Neural progenitor cell (in vitro differentiated cells): ENCODE measurements at regions not wholly inside any gene's neighbourhood (a gene's known extent, or its start where the extent isn't known, plus 50 kb on each side); places are given as distances from the start of the nearest gene placed in this dataset.

Experiments
- DNase-seq: peaks from one replicate; pipeline ENCODE4 v3.0.0-alpha.2; 2016; ENCODE audit warnings: low spot score
- H2AFZ ChIP-seq: fragments of 200-600 bp; sonication (generic); replicated peaks from 2 replicates; pipeline ENCODE4 v1.6.1; 2016; ENCODE audit warnings: antibody characterized with exemption
- H3F3A ChIP-seq: fragments of 200-600 bp; sonication (generic); 2 replicates; pipeline ENCODE4 v1.6.1; 2016; ENCODE audit warnings: antibody characterized with exemption, low read depth
- H3K27ac ChIP-seq: fragments of 200-600 bp; sonication (generic); 2 replicates; pipeline ENCODE4 v1.5.1; 2016; ENCODE audit warnings: mild to moderate bottlenecking
- H3K27me3 ChIP-seq: fragments of 200-600 bp; sonication (generic); 2 replicates; pipeline ENCODE4 v1.6.1; 2016; ENCODE audit warnings: mild to moderate bottlenecking, moderate library complexity
- H3K36me3 ChIP-seq: fragments of 200-600 bp; sonication (generic); 2 replicates; pipeline ENCODE4 v1.5.1; 2016
- H3K4me1 ChIP-seq: fragments of 200-600 bp; sonication (generic); 2 replicates; pipeline ENCODE4 v1.6.1; 2016; ENCODE audit warnings: mixed run types
- H3K4me2 ChIP-seq: fragments of 200-600 bp; sonication (generic); 2 replicates; pipeline ENCODE4 v1.6.1; 2016
- H3K4me3 ChIP-seq: fragments of 200-600 bp; sonication (generic); 2 replicates; pipeline ENCODE4 v1.5.1; 2016
- H3K79me2 ChIP-seq: fragments of 200-600 bp; sonication (generic); 2 replicates; pipeline ENCODE4 v1.6.1; 2016; ENCODE audit warnings: low read depth
- H3K9ac ChIP-seq: fragments of 200-600 bp; sonication (generic); 2 replicates; pipeline ENCODE4 v1.6.1; 2016
- H3K9me3 ChIP-seq: fragments of 200-600 bp; sonication (generic); 2 replicates; pipeline ENCODE4 v1.5.1; 2016; ENCODE audit warnings: low read depth
- H4K20me1 ChIP-seq: fragments of 200-600 bp; sonication (generic); 2 replicates; pipeline ENCODE4 v1.6.1; 2016; ENCODE audit warnings: low read depth
- H3K27ac Mint-ChIP-seq: 3 replicates; pipeline ENCODE4 v1.8.0; 2021; ENCODE audit warnings: mixed read lengths
- H3K27me3 Mint-ChIP-seq: 2 replicates; pipeline ENCODE4 v1.8.0; 2022; ENCODE audit warnings: low read depth, mild to moderate bottlenecking, inconsistent platforms, moderate library complexity, mixed read lengths; ENCODE audit not compliant: insufficient read depth
- H3K36me3 Mint-ChIP-seq: 3 replicates; pipeline ENCODE4 v1.8.0; 2021; ENCODE audit warnings: mixed read lengths
- H3K4me1 Mint-ChIP-seq: 3 replicates; pipeline ENCODE4 v1.8.0; 2021; ENCODE audit warnings: mixed read lengths
- H3K4me3 Mint-ChIP-seq: 3 replicates; pipeline ENCODE4 v1.8.0; 2021; ENCODE audit warnings: mild to moderate bottlenecking, moderate library complexity, mixed read lengths
- H3K9me3 Mint-ChIP-seq: 3 replicates; pipeline ENCODE4 v1.8.0; 2020; ENCODE audit warnings: mixed read lengths
- CTCF ChIP-seq: fragments of 200-600 bp; sonication (generic); IDR thresholded peaks from 2 replicates; pipeline ENCODE4 v1.5.1; 2017; ENCODE audit warnings: antibody characterized with exemption, mild to moderate bottlenecking
- EZH2 ChIP-seq: fragments of 200-600 bp; sonication (generic); IDR thresholded peaks from 2 replicates; pipeline ENCODE4 v1.6.1; 2017; ENCODE audit warnings: antibody characterized with exemption, mild to moderate bottlenecking, moderate library complexity
- EZH2phosphoT487 ChIP-seq: fragments of 200-600 bp; sonication (generic); IDR thresholded peaks from 2 replicates; pipeline ENCODE4 v1.6.1; 2017; ENCODE audit warnings: antibody characterized with exemption

DNA sequence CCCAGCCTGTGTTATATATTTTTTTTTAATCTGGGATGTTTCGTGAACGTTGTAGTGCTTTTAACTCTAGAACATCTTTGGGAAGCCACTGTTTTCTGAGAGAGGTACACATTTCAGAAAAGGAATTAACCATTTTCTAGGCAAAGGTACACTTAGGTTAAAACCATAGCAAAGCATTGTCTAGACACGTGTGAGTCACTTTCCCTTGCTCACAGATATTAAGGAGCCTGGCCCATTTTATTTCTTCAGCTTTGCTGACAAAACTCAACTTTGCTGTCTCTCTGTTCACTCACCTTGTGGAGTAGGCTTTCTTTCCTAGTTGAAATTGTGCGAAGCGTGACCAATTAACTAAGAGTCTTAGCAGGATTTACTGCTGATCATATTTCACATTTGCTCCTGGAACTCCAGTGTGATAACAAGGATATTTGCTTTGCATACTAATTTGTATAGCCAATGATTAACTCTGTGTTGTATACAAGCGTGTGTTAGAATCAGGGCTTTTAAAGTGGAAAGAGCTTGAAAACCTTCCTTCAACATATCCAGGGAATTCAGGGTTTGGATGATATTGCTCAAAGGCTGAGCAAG, 215.0 kb upstream of the AGAP1 start:
- H3K4me2 ChIP-seq, result no peak overlapping the region

DNA sequence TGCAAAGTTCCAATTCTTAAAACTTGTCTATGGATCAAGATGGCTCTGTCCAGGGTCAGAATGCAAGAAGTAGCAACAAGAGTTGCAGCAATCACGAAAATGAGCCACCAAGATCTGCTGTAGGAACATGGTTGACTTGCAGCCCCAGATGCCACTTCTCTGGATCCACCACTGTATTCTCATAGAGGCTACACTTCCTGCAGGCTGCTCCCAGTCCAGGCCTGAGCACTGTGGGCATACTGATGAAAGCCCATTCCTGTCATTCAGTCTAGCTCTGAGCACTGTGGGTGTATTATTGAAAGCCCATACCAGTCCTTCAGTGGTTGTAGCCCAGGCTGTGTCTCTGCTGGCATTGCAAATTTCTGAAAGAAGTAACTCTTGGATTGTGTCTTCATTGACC, 213.9 kb upstream of the AGAP1 start:
- Mint-ChIP-seq H3K27me3 (peaks cover 4% of the 10 kb centered on the region), H3K4me1 (peaks cover 5% of the 10 kb centered on the region), H3K4me3 (no peak overlapping the region), H3K36me3 (peaks cover 1% of the 10 kb centered on the region), H3K27ac (no peak overlapping the region), H3K9me3 (peaks cover 2% of the 10 kb centered on the region)
- Histone ChIP-seq H3K9me3 (no peaks in the 10 kb centered on the region), H3K79me2 (no peaks in the 10 kb centered on the region), H3K27me3 (no peaks in the 10 kb centered on the region), H2AFZ (no peak overlapping the region), H3K9ac (no peak overlapping the region), H3K4me3 (no peak overlapping the region), H3K4me1 (no peaks in the 10 kb centered on the region), H4K20me1 (no peaks in the 10 kb centered on the region), H3K4me2 (no peak overlapping the region), H3K27ac (no peak overlapping the region), H3F3A (no peaks in the 10 kb centered on the region), H3K36me3 (no peaks in the 10 kb centered on the region)
- no peak for DNase-seq
- no peak for TF ChIP-seq CTCF
- no peak for TF ChIP-seq EZH2phosphoT487
- no peak for TF ChIP-seq EZH2

More for the DNA sequence above, 215.0 kb upstream of the AGAP1 start:
- H3K79me2 ChIP-seq, result no peaks in the 10 kb centered on the region
- no peak overlapping the region for H3K27ac Mint-ChIP-seq
- H3K4me3 Mint-ChIP-seq, result no peak overlapping the region
- H3K27me3 Mint-ChIP-seq, result peaks cover 4% of the 10 kb centered on the region
- no peaks in the 10 kb centered on the region for H3K27me3 ChIP-seq
- no peaks in the 10 kb centered on the region for H3K4me1 ChIP-seq
- peaks cover 5% of the 10 kb centered on the region for H3K4me1 Mint-ChIP-seq
- no peak for DNase-seq
- H2AFZ ChIP-seq, result no peak overlapping the region
- TF ChIP-seq CTCF (no peak), EZH2phosphoT487 (no peak), EZH2 (no peak)
- H3K9ac ChIP-seq, result no peak overlapping the region
- no peak overlapping the region for H3K27ac ChIP-seq
- no peaks in the 10 kb centered on the region for H3F3A ChIP-seq
- no peaks in the 10 kb centered on the region for H3K9me3 ChIP-seq
- peaks cover 6% of the 10 kb centered on the region for H3K9me3 Mint-ChIP-seq
- H4K20me1 ChIP-seq, result no peaks in the 10 kb centered on the region
- peaks cover 5% of the 10 kb centered on the region for H3K36me3 Mint-ChIP-seq
- H3K36me3 ChIP-seq, result no peaks in the 10 kb centered on the region
- H3K4me3 ChIP-seq, result no peak overlapping the region

- TF ChIP-seq CTCF, result no peak
- TF ChIP-seq EZH2, result no peak
- no peak for TF ChIP-seq EZH2phosphoT487
- peaks cover 15% of the 10 kb centered on the region for H3K4me1 Mint-ChIP-seq
- Histone ChIP-seq H3K4me1 (no peaks in the 10 kb centered on the region), H3K9ac (no peak overlapping the region), H2AFZ (no peak overlapping the region), H3K27me3 (no peaks in the 10 kb centered on the region), H3F3A (no peaks in the 10 kb centered on the region), H3K79me2 (no peaks in the 10 kb centered on the region), H4K20me1 (no peaks in the 10 kb centered on the region), H3K4me2 (no peak overlapping the region), H3K36me3 (no peaks in the 10 kb centered on the region), H3K4me3 (no peak overlapping the region), H3K27ac (no peak overlapping the region), H3K9me3 (no peaks in the 10 kb centered on the region)
- peaks cover 8% of the 10 kb centered on the region for H3K27me3 Mint-ChIP-seq
- no peak for DNase-seq
- no peak overlapping the region for H3K27ac Mint-ChIP-seq
- no peak overlapping the region for H3K4me3 Mint-ChIP-seq
- H3K9me3 Mint-ChIP-seq, result no peaks in the 10 kb centered on the region
- H3K36me3 Mint-ChIP-seq, result no peaks in the 10 kb centered on the region
Measured at GRCh38 chr2:235283246-235283645, 210.6 kb upstream of the AGAP1 start.
